IPS DF 19.7 (cell line): ENCODE measurements at regions not wholly inside any gene's neighbourhood (a gene's known extent, or its start where the extent isn't known, plus 50 kb on each side); places are given as distances from the start of the nearest gene placed in this dataset.
"Not testable (repeated sequence)": the region's sequence is repeated elsewhere in the genome, so short reads cannot be mapped to it uniquely, and the experiment has no call there.

Source experiments
- DNase-seq: peaks from one replicate; pipeline ENCODE4 v3.0.0-alpha.2; 2013; ENCODE audit warnings: low read depth, low spot score

GRCh38 chr4:177185151-177185550, 124.5 kb upstream of the NEIL3 start:
- no peak for DNase-seq

GRCh38 chr4:177185579-177185978, 124.1 kb upstream of the NEIL3 start:
- DNase-seq = no peak

GRCh38 chr4:177187371-177187770, 122.3 kb upstream of the NEIL3 start:
- no peak for DNase-seq

GRCh38 chr4:177190995-177191580, 118.6 kb upstream of the NEIL3 start:
- DNase-seq = no peak

- DNase-seq = no peak
Observed at GRCh38 chr4:177191586-177191985, 118.1 kb upstream of the NEIL3 start.

GRCh38 chr4:177191991-177192390, 117.7 kb upstream of the NEIL3 start:
- DNase-seq = no peak

GRCh38 chr4:177193024-177193715, 116.5 kb upstream of the NEIL3 start:
- not testable (repeated sequence) for DNase-seq

- DNase-seq = no peak
Observed at GRCh38 chr4:177194906-177195305, 114.8 kb upstream of the NEIL3 start.

- DNase-seq = no peak
Observed at GRCh38 chr4:177196615-177197014, 113.1 kb upstream of the NEIL3 start.

GRCh38 chr4:177201614-177202013, 108.1 kb upstream of the NEIL3 start:
- DNase-seq = no peak

- DNase-seq = no peak
Observed at GRCh38 chr4:177204126-177204525, 105.5 kb upstream of the NEIL3 start.

- no peak for DNase-seq
Observed at GRCh38 chr4:177214935-177215334, 94.7 kb upstream of the NEIL3 start.

GRCh38 chr4:177220376-177220775, 89.3 kb upstream of the NEIL3 start:
- DNase-seq = no peak

- DNase-seq = no peak
Observed at GRCh38 chr4:177222781-177223180, 86.9 kb upstream of the NEIL3 start.

- DNase-seq = no peak
Observed at GRCh38 chr4:177225605-177226004, 84.1 kb upstream of the NEIL3 start.

GRCh38 chr4:177227636-177228035, 82.0 kb upstream of the NEIL3 start:
- no peak for DNase-seq

GRCh38 chr4:177228599-177228998, 81.1 kb upstream of the NEIL3 start:
- DNase-seq = no peak

- DNase-seq = no peak
Observed at GRCh38 chr4:177229331-177229730, 80.3 kb upstream of the NEIL3 start.

- no peak for DNase-seq
Observed at GRCh38 chr4:177232473-177232872, 77.2 kb upstream of the NEIL3 start.

GRCh38 chr4:177235026-177235425, 74.6 kb upstream of the NEIL3 start:
- DNase-seq = no peak

GRCh38 chr4:177236886-177237285, 72.8 kb upstream of the NEIL3 start:
- DNase-seq = no peak

- DNase-seq = no peak
Observed at GRCh38 chr4:177237291-177237690, 72.4 kb upstream of the NEIL3 start.

- DNase-seq = no peak
Observed at GRCh38 chr4:177239477-177239876, 70.2 kb upstream of the NEIL3 start.

GRCh38 chr4:177239878-177240277, 69.8 kb upstream of the NEIL3 start:
- DNase-seq = no peak
